ENCODE measurements at regions not wholly inside any gene's neighbourhood (a gene's known extent, or its start where the extent isn't known, plus 50 kb on each side); places are given as distances from the start of the nearest gene placed in this dataset.
"Not testable (repeated sequence)": the region's sequence is repeated elsewhere in the genome, so short reads cannot be mapped to it uniquely, and the experiment has no call there.

DNA sequence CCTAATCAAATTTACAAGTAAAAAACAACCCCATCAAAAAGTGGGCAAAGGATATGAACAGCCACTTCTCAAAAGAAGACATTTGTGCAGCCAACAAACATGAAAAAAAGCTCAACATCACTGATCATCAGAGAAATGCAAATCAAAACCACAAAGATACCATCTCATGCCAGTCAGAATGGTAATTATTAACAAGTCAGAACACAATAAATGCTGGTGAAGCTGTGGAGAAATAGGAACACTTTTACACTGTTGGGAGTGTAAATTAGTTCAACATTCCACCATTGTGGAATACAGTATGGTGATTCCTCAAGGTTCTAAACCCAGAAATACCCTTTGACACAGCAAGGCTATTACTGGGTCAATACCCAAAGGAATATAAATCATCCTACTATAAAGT is 200.5 kb upstream of the SLC16A7 start:
- TF ChIP-seq, protein P1, sequence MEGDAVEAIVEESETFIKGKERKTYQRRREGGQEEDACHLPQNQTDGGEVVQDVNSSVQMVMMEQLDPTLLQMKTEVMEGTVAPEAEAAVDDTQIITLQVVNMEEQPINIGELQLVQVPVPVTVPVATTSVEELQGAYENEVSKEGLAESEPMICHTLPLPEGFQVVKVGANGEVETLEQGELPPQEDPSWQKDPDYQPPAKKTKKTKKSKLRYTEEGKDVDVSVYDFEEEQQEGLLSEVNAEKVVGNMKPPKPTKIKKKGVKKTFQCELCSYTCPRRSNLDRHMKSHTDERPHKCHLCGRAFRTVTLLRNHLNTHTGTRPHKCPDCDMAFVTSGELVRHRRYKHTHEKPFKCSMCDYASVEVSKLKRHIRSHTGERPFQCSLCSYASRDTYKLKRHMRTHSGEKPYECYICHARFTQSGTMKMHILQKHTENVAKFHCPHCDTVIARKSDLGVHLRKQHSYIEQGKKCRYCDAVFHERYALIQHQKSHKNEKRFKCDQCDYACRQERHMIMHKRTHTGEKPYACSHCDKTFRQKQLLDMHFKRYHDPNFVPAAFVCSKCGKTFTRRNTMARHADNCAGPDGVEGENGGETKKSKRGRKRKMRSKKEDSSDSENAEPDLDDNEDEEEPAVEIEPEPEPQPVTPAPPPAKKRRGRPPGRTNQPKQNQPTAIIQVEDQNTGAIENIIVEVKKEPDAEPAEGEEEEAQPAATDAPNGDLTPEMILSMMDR (conservative IDR thresholded peaks at IDR 0.05 in 1 of 2, IDR thresholded peaks at IDR 0.05 in 1 of 2; ENCODE audit: extremely low read depth in 1 of 2, insufficient read depth in 1 of 2, low read depth in 1 of 2, low read length in 2 of 2) = not testable (repeated sequence)
- TF ChIP-seq EZH2 (IDR thresholded peaks at IDR 0.05; ENCODE audit: borderline replicate concordance, low read length) = not testable (repeated sequence)

Measured in mammary epithelial cell (primary cell).